Effector CD4-positive, alpha-beta T cell (primary cell): ENCODE measurements at regions not wholly inside any gene's neighbourhood (a gene's known extent, or its start where the extent isn't known, plus 50 kb on each side); places are given as distances from the start of the nearest gene placed in this dataset.

Experiments
- DNase-seq: peaks from one replicate; pipeline ENCODE4 v3.0.0-alpha.2; 2020

- DNase-seq: no peak
Measured at GRCh38 chr14:34122081-34122480, 171.2 kb upstream of the EGLN3 start.

GRCh38 chr14:34120185-34120977, 169.5 kb upstream of the EGLN3 start:
- no peak for DNase-seq

- no peak for DNase-seq
Measured at GRCh38 chr14:34119107-34119858, 168.4 kb upstream of the EGLN3 start.

GRCh38 chr14:34113991-34114390, 163.1 kb upstream of the EGLN3 start:
- DNase-seq: no peak

- no peak for DNase-seq
Measured at GRCh38 chr14:34113005-34113511, 162.2 kb upstream of the EGLN3 start.

GRCh38 chr14:34111953-34112352, 161.1 kb upstream of the EGLN3 start:
- DNase-seq: no peak

GRCh38 chr14:34111505-34111904, 160.6 kb upstream of the EGLN3 start:
- DNase-seq: no peak

- DNase-seq: no peak
Measured at GRCh38 chr14:34110531-34110930, 159.7 kb upstream of the EGLN3 start.

- no peak for DNase-seq
Measured at GRCh38 chr14:34107441-34107840, 156.6 kb upstream of the EGLN3 start.

GRCh38 chr14:34106310-34106709, 155.4 kb upstream of the EGLN3 start:
- DNase-seq: no peak

GRCh38 chr14:34104489-34105397, 153.9 kb upstream of the EGLN3 start:
- DNase-seq: no peak

- DNase-seq: no peak
Measured at GRCh38 chr14:34103176-34103575, 152.3 kb upstream of the EGLN3 start.

- DNase-seq: no peak
Measured at GRCh38 chr14:34099635-34100034, 148.8 kb upstream of the EGLN3 start.

- DNase-seq: no peak
Measured at GRCh38 chr14:34098985-34099349, 148.1 kb upstream of the EGLN3 start.

GRCh38 chr14:34098045-34098984, 147.4 kb upstream of the EGLN3 start:
- no peak for DNase-seq

- DNase-seq: no peak
Measured at GRCh38 chr14:34097644-34098043, 146.8 kb upstream of the EGLN3 start.

- no peak for DNase-seq
Measured at GRCh38 chr14:34094384-34094783, 143.5 kb upstream of the EGLN3 start.

GRCh38 chr14:34093883-34094282, 143.0 kb upstream of the EGLN3 start:
- DNase-seq: no peak

GRCh38 chr14:34090451-34090850, 139.6 kb upstream of the EGLN3 start:
- no peak for DNase-seq

GRCh38 chr14:34088914-34089313, 138.0 kb upstream of the EGLN3 start:
- no peak for DNase-seq

- DNase-seq: no peak
Measured at GRCh38 chr14:34087571-34087970, 136.7 kb upstream of the EGLN3 start.

- DNase-seq: no peak
Measured at GRCh38 chr14:34086223-34086757, 135.4 kb upstream of the EGLN3 start.
